ENCODE measurements at regions not wholly inside any gene's neighbourhood (a gene's known extent, or its start where the extent isn't known, plus 50 kb on each side); places are given as distances from the start of the nearest gene placed in this dataset.

DNA sequence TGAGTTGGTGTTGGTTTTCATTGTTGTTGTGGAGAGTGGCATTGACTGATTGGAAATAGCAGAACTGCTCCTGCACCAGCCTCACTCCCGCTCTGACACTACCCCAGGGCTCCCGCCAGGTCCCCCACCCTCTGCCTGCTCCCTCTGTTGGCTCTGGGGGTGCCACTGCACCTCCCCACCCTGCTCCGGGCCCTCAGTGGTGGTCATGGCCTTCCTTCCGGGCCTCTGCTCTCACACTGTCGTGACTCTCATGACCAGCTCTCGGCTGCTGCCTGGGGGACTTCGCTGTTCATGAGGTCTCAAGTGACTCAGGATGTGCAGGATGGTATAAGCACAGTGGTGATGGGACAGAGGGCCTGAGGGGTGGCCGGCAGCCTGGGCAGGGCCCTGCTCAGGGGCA is 113.2 kb downstream of the MARCHF4 start:
- TF ChIP-seq, protein P1, sequence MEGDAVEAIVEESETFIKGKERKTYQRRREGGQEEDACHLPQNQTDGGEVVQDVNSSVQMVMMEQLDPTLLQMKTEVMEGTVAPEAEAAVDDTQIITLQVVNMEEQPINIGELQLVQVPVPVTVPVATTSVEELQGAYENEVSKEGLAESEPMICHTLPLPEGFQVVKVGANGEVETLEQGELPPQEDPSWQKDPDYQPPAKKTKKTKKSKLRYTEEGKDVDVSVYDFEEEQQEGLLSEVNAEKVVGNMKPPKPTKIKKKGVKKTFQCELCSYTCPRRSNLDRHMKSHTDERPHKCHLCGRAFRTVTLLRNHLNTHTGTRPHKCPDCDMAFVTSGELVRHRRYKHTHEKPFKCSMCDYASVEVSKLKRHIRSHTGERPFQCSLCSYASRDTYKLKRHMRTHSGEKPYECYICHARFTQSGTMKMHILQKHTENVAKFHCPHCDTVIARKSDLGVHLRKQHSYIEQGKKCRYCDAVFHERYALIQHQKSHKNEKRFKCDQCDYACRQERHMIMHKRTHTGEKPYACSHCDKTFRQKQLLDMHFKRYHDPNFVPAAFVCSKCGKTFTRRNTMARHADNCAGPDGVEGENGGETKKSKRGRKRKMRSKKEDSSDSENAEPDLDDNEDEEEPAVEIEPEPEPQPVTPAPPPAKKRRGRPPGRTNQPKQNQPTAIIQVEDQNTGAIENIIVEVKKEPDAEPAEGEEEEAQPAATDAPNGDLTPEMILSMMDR (conservative IDR thresholded peaks at IDR 0.05; ENCODE audit: low read length): no peak
- no peak for TF ChIP-seq EZH2phosphoT487 (IDR thresholded peaks at IDR 0.05; ENCODE audit: borderline replicate concordance)

Data from Loucy (cell line).